ENCODE measurements at regions not wholly inside any gene's neighbourhood (a gene's known extent, or its start where the extent isn't known, plus 50 kb on each side); places are given as distances from the start of the nearest gene placed in this dataset.

- TF ChIP-seq HNF4G (IDR thresholded peaks at IDR 0.05): no peak
- TF ChIP-seq, protein P1, sequence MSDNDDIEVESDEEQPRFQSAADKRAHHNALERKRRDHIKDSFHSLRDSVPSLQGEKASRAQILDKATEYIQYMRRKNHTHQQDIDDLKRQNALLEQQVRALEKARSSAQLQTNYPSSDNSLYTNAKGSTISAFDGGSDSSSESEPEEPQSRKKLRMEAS (IDR thresholded peaks at IDR 0.05): no peak
- TF ChIP-seq, protein P2, sequence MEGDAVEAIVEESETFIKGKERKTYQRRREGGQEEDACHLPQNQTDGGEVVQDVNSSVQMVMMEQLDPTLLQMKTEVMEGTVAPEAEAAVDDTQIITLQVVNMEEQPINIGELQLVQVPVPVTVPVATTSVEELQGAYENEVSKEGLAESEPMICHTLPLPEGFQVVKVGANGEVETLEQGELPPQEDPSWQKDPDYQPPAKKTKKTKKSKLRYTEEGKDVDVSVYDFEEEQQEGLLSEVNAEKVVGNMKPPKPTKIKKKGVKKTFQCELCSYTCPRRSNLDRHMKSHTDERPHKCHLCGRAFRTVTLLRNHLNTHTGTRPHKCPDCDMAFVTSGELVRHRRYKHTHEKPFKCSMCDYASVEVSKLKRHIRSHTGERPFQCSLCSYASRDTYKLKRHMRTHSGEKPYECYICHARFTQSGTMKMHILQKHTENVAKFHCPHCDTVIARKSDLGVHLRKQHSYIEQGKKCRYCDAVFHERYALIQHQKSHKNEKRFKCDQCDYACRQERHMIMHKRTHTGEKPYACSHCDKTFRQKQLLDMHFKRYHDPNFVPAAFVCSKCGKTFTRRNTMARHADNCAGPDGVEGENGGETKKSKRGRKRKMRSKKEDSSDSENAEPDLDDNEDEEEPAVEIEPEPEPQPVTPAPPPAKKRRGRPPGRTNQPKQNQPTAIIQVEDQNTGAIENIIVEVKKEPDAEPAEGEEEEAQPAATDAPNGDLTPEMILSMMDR (IDR thresholded peaks at IDR 0.05; ENCODE audit: low read depth, low read length, missing input control): no peak
- no peak for TF ChIP-seq SP1 (IDR thresholded peaks at IDR 0.05)
- no peak for TF ChIP-seq ATF3 (IDR thresholded peaks at IDR 0.05)
- no peak for TF ChIP-seq RXRA (IDR thresholded peaks at IDR 0.05)
- TF ChIP-seq TAF1 (conservative IDR thresholded peaks at IDR 0.05): no peak
- TF ChIP-seq, protein P3, sequence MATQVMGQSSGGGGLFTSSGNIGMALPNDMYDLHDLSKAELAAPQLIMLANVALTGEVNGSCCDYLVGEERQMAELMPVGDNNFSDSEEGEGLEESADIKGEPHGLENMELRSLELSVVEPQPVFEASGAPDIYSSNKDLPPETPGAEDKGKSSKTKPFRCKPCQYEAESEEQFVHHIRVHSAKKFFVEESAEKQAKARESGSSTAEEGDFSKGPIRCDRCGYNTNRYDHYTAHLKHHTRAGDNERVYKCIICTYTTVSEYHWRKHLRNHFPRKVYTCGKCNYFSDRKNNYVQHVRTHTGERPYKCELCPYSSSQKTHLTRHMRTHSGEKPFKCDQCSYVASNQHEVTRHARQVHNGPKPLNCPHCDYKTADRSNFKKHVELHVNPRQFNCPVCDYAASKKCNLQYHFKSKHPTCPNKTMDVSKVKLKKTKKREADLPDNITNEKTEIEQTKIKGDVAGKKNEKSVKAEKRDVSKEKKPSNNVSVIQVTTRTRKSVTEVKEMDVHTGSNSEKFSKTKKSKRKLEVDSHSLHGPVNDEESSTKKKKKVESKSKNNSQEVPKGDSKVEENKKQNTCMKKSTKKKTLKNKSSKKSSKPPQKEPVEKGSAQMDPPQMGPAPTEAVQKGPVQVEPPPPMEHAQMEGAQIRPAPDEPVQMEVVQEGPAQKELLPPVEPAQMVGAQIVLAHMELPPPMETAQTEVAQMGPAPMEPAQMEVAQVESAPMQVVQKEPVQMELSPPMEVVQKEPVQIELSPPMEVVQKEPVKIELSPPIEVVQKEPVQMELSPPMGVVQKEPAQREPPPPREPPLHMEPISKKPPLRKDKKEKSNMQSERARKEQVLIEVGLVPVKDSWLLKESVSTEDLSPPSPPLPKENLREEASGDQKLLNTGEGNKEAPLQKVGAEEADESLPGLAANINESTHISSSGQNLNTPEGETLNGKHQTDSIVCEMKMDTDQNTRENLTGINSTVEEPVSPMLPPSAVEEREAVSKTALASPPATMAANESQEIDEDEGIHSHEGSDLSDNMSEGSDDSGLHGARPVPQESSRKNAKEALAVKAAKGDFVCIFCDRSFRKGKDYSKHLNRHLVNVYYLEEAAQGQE (IDR thresholded peaks at IDR 0.05): no peak
- TF ChIP-seq RAD21 (IDR thresholded peaks at IDR 0.05): no peak
- no peak for TF ChIP-seq YY1 (IDR thresholded peaks at IDR 0.05)
- no peak for TF ChIP-seq FOXA1 (IDR thresholded peaks at IDR 0.05)
- no peak for TF ChIP-seq JUND (IDR thresholded peaks at IDR 0.05)
- no peak for TF ChIP-seq ZBTB33 (IDR thresholded peaks at IDR 0.05)
- no peak for TF ChIP-seq EGR1 (IDR thresholded peaks at IDR 0.05; ENCODE audit: low read depth in 2 of 2)
These were observed 85.3 kb upstream of the TLL1 start for GRCh38 chr4:165787516-165788274.
